Mucosa of stomach (tissue), 1 donor: ENCODE measurements at regions not wholly inside any gene's neighbourhood (a gene's known extent, or its start where the extent isn't known, plus 50 kb on each side); places are given as distances from the start of the nearest gene placed in this dataset.

Experiments
- H3K27me3 ChIP-seq: one replicate; pipeline ENCODE4 v1.7.0; 2013; ENCODE audit warnings: mild to moderate bottlenecking, low read length; ENCODE audit not compliant: control insufficient read depth, insufficient read depth
- H3K36me3 ChIP-seq: one replicate; pipeline ENCODE4 v1.7.0; 2013; ENCODE audit warnings: low read length; ENCODE audit not compliant: control insufficient read depth, insufficient read depth
- H3K4me1 ChIP-seq: one replicate; pipeline ENCODE4 v1.7.0; 2013; ENCODE audit warnings: mild to moderate bottlenecking, low read length; ENCODE audit not compliant: control insufficient read depth, insufficient read depth
- H3K4me3 ChIP-seq: one replicate; pipeline ENCODE4 v1.7.0; 2013; ENCODE audit warnings: low read length
- H3K9ac ChIP-seq: one replicate; pipeline ENCODE4 v1.7.0; 2013; ENCODE audit warnings: mild to moderate bottlenecking, low read length, moderate library complexity
- H3K9me3 ChIP-seq: one replicate; pipeline ENCODE4 v1.7.0; 2013; ENCODE audit warnings: mild to moderate bottlenecking, low read length, moderate library complexity; ENCODE audit not compliant: control insufficient read depth
- donor health status: Pancreatic carcinoma.

DNA sequence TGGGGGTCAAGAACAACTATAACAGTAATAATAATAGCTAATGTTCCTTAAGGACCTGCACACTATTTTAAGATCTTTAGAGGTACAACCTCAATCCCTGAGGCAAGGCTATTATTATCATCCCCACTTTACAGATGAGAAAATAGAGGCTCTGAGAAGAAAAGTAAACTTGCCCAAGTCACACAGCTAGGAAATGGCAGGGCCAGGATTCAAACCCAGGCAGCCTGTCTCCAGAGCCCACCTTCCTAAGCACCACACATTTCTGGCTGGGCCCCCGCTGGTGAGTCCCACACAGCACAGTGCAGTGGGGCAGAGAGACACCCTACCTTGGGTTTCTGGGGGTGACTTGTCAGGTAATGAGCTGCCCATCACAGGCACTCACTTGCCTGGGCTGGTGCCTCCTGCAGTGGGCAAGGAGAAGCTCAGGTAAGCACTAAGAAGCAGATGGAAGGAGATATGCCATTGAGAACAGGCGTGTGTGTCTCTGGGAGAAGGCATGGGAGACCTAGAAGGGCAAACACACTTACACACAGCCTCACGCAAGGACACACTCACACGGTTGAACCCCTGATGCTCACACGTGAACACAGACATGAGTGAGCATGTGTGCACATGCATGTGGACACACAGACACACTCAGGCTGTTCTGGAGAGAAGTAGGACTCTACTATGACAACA lies 104.4 kb upstream of the ZMIZ1 start:
- Histone ChIP-seq H3K27me3 (peaks cover 7% of the 10 kb centered on the region), H3K9me3 (no peaks in the 10 kb centered on the region), H3K9ac (no peak overlapping the region), H3K4me1 (peaks cover 15% of the 10 kb centered on the region), H3K36me3 (no peaks in the 10 kb centered on the region), H3K4me3 (no peak overlapping the region)

DNA sequence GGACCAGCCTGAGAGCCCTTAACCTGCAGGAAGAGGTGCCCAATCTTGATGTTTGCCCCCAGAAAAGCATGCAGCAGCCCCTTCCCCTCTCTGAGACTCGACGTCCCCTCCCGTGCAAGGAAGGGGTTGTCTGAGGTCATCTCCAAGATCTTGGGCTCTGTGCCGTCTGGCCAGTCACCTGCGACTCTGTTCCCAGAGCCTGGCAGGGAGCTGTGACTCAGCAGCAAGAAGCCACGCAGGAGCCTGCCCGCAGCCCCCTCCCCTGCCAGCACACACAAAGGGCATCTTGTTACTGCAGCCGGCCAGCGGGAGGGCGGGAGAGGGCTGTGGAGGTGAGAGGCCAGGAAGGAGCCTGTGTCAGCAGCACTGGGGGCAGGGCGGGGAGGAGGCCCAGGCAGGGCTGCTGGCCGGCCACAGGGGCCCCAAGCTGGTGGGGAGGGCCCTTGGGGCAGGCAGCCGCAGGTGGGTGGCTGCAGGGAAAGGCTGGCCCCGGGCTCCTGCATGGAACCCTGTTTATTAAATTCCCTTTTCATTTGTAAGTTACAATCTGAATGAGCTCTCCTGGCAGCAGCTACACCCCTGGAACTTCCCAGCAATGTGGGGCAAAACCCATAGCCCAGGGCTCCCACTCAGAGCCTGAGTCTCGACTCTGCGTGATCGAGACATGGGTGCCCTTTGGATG lies 103.7 kb upstream of the ZMIZ1 start:
- no peak overlapping the region for H3K9ac ChIP-seq
- no peaks in the 10 kb centered on the region for H3K9me3 ChIP-seq

DNA sequence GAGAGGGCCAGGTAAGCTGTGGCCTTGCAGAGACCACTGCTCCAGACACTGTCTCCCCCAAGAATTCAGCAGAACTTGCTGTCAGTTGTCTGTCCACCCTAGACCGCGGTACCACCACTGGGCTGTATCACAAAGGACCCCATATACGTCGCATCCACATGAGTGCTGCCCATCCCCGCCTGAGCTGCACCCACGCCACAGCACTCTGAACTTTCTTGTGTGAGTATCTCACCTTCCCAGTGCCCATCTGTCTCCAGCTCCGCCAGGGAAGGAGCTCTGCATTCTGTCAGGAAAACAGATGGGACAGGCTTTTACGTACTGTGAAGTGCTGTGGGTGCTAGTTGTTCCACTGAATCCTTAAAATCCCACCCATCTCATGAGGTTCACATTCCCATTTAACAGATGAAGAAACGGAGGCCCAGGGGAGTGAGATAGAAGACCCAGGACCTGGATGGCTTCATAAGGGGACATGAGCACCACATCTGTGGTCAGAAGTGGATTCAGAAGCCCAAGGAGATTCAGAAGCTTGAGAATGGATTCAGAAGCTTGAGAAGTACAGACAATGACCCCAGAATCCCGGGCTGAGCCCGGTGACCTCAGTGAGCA lies 102.5 kb upstream of the ZMIZ1 start:
- Histone ChIP-seq H3K9ac (no peak overlapping the region), H3K4me3 (no peak overlapping the region), H3K4me1 (peaks cover 15% of the 10 kb centered on the region), H3K9me3 (no peaks in the 10 kb centered on the region), H3K36me3 (no peaks in the 10 kb centered on the region), H3K27me3 (peaks cover 5% of the 10 kb centered on the region)

More for the DNA sequence above, 103.7 kb upstream of the ZMIZ1 start:
- peaks cover 5% of the 10 kb centered on the region for H3K27me3 ChIP-seq
- no peak overlapping the region for H3K4me3 ChIP-seq
- no peaks in the 10 kb centered on the region for H3K36me3 ChIP-seq
- peaks cover 15% of the 10 kb centered on the region for H3K4me1 ChIP-seq

GRCh38 chr10:78966844-78967488 lies 101.8 kb upstream of the ZMIZ1 start:
- peaks cover 18% of the 10 kb centered on the region for H3K4me1 ChIP-seq
- no peaks in the 10 kb centered on the region for H3K9me3 ChIP-seq

DNA sequence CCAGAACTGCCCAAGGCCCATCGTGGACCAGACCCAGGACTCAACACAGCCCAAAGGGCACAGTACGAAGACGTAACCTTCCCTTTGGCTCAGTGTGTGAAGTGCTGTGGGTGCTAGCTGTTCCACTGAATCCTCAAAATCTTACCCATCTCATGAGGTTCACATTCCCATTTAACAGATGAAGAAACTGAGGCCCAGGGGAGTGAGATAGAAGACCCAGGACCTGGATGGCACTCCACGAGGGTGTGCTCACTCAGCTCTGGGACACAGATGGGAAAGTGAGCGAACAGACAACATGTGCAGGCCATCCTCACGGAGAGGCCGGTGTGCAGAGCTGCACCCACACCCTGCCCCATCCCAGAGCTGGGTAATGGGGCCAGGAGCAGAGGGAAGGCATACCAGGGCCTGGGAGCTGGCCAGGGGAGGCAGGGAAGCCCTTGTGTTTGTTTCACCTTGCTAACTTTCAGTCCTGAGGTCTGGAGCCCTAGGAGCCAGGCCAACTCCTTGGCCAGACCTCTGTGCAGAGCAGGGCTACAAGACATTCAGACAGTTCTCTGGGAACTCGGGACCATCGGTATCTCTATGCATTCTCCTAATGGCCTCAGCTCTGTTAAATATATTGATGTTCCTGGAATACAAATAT lies 100.3 kb upstream of the ZMIZ1 start:
- peaks cover 5% of the 10 kb centered on the region for H3K27me3 ChIP-seq
- no peaks in the 10 kb centered on the region for H3K36me3 ChIP-seq
- no peak overlapping the region for H3K4me3 ChIP-seq
- H3K4me1 ChIP-seq, result peaks cover 33% of the 10 kb centered on the region
- no peak overlapping the region for H3K9ac ChIP-seq
- no peaks in the 10 kb centered on the region for H3K9me3 ChIP-seq

More at GRCh38 chr10:78966844-78967488, 101.8 kb upstream of the ZMIZ1 start:
- H3K9ac ChIP-seq, result no peak overlapping the region
- no peaks in the 10 kb centered on the region for H3K36me3 ChIP-seq
- peaks cover 5% of the 10 kb centered on the region for H3K27me3 ChIP-seq
- H3K4me3 ChIP-seq, result no peak overlapping the region

GRCh38 chr10:78968943-78969342 lies 99.8 kb upstream of the ZMIZ1 start:
- Histone ChIP-seq H3K27me3 (peaks cover 5% of the 10 kb centered on the region), H3K9me3 (no peaks in the 10 kb centered on the region), H3K4me3 (no peak overlapping the region), H3K4me1 (peaks cover 34% of the 10 kb centered on the region), H3K36me3 (no peaks in the 10 kb centered on the region), H3K9ac (no peak overlapping the region)

DNA sequence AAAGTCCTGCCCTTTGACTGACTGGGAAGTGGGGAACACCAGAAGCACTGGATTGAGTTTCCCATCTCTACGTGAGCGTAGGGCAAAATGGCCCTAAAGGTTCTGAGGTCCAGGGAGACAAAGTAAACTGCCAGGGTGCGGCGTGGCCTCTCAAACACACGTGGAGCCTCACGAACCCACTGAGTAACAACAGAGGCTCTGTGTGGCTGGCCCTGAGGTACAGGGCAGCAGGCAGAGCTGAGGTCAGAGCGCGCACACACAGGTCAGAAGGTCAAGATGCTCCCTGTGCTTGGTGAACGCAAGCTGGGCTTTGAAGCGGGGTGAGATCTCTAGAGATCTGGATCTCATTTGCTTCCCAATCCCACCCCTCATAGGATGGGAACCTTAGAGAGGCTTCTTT lies 99.0 kb upstream of the ZMIZ1 start:
- Histone ChIP-seq H3K4me3 (no peak overlapping the region), H3K27me3 (peaks cover 1% of the 10 kb centered on the region), H3K36me3 (no peaks in the 10 kb centered on the region), H3K9ac (no peak overlapping the region), H3K4me1 (peaks cover 37% of the 10 kb centered on the region), H3K9me3 (no peaks in the 10 kb centered on the region)

DNA sequence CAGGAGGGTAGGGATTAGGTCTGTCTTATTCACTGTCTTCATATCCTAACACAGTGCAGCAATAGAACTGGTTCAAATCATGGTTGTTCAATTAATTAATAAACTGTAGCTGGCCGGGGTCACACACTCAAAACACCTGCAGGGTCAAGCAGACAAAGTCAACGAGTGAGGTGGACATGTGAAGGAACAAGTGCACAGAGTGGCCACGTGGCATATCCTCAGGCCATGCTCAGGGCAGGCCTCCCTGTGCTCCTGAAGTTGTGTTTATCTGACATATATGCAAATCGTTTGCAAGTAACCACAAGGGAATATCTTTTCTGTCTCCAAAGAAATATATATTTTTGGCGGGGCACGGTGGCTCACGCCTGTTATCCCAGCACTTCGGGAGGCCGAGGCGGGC lies 98.5 kb upstream of the ZMIZ1 start:
- Histone ChIP-seq H3K9ac (no peak overlapping the region), H3K4me3 (no peak overlapping the region), H3K9me3 (no peaks in the 10 kb centered on the region), H3K4me1 (peaks cover 36% of the 10 kb centered on the region), H3K36me3 (no peaks in the 10 kb centered on the region), H3K27me3 (no peaks in the 10 kb centered on the region)

DNA sequence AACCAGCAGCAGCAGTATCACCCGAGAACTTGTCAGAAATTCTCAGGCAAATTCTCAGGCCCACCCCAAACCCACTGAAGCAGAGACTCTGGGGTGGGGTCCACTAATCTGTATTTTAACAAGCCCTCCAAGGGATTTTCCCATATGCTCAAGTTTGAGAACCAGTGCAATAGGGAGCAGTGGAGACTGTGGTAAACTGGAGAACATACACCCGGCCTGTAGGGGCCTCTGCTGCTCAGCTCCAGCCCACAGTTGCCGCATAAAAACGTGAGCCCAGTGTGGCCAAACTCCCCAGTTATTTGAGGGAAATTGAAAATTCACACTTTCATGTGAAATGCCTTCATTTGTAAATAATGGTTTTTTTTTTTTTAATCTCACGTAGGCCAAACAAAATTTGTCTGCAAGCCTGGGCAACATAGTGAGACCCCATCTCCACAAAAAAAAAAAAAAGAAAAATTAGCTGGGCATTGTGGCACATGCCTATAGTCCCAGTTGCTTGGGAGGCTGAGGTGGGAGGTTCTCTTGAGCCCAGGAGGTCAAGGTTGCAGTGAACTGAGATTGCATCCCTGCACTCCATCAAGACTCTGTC lies 97.6 kb upstream of the ZMIZ1 start:
- Histone ChIP-seq H3K27me3 (no peaks in the 10 kb centered on the region), H3K4me1 (peaks cover 30% of the 10 kb centered on the region), H3K9ac (no peak overlapping the region), H3K4me3 (no peak overlapping the region), H3K36me3 (no peaks in the 10 kb centered on the region), H3K9me3 (no peaks in the 10 kb centered on the region)

GRCh38 chr10:78972160-78972946 lies 96.4 kb upstream of the ZMIZ1 start:
- Histone ChIP-seq H3K4me1 (peaks cover 30% of the 10 kb centered on the region), H3K9ac (peak overlapping the region; percentile 57), H3K36me3 (no peaks in the 10 kb centered on the region), H3K27me3 (no peaks in the 10 kb centered on the region), H3K9me3 (no peaks in the 10 kb centered on the region), H3K4me3 (no peak overlapping the region)
